SH-SY5Y (cell line): ENCODE measurements at regions not wholly inside any gene's neighbourhood (a gene's known extent, or its start where the extent isn't known, plus 50 kb on each side); places are given as distances from the start of the nearest gene placed in this dataset.

Experiments used
- GATA2 ChIP-seq: IDR thresholded peaks from 2 replicates; pipeline ENCODE4 v1.6.1; 2011; ENCODE audit warnings: mild to moderate bottlenecking, low read depth, low read length
- GATA3 ChIP-seq: IDR thresholded peaks from 2 replicates; pipeline ENCODE4 v1.6.1; 2011; ENCODE audit warnings: low read depth, mild to moderate bottlenecking, low read length, moderate library complexity

- TF ChIP-seq GATA2 (no peak), GATA3 (no peak)
Measured at GRCh38 chr1:98179151-98179773, 258.4 kb upstream of the DPYD start.
